ENCODE measurements at regions not wholly inside any gene's neighbourhood (a gene's known extent, or its start where the extent isn't known, plus 50 kb on each side); places are given as distances from the start of the nearest gene placed in this dataset.
"Not testable (repeated sequence)": the region's sequence is repeated elsewhere in the genome, so short reads cannot be mapped to it uniquely, and the experiment has no call there.

DNA sequence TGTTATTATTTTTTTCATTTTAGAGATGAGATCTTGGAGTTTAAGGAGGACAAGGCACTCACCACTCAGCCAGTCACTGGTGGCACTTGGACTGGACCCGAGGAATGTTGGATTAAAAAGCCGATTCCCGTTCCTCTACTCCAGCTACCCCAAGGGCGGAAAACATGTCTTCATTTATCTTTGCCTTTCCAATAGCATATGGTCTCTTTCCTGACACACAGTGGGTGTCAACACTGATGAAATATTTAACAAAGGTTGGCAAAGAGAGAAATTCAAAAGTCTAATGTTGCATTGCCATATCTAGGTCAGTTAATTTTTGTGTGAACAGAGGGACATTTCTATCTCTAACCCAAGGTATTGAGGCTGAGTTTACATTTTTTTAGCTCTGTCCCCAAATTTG lies 459.7 kb downstream of the RBFOX1 start:
- DNase-seq (ENCODE audit: low read depth, low spot score): no peak
- Mint-ChIP-seq H3K27ac (ENCODE audit: unreplicated experiment) (no peak overlapping the region), H3K27me3 (ENCODE audit: low read depth) (peaks cover 25% of the 10 kb centered on the region), H3K4me1 (no peaks in the 10 kb centered on the region), H3K36me3 (ENCODE audit: low read depth) (no peaks in the 10 kb centered on the region), H3K4me3 (no peak overlapping the region), H3K9me3 (no peaks in the 10 kb centered on the region)
- TF ChIP-seq, protein P1, sequence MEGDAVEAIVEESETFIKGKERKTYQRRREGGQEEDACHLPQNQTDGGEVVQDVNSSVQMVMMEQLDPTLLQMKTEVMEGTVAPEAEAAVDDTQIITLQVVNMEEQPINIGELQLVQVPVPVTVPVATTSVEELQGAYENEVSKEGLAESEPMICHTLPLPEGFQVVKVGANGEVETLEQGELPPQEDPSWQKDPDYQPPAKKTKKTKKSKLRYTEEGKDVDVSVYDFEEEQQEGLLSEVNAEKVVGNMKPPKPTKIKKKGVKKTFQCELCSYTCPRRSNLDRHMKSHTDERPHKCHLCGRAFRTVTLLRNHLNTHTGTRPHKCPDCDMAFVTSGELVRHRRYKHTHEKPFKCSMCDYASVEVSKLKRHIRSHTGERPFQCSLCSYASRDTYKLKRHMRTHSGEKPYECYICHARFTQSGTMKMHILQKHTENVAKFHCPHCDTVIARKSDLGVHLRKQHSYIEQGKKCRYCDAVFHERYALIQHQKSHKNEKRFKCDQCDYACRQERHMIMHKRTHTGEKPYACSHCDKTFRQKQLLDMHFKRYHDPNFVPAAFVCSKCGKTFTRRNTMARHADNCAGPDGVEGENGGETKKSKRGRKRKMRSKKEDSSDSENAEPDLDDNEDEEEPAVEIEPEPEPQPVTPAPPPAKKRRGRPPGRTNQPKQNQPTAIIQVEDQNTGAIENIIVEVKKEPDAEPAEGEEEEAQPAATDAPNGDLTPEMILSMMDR (conservative IDR thresholded peaks at IDR 0.05): no peak

DNA sequence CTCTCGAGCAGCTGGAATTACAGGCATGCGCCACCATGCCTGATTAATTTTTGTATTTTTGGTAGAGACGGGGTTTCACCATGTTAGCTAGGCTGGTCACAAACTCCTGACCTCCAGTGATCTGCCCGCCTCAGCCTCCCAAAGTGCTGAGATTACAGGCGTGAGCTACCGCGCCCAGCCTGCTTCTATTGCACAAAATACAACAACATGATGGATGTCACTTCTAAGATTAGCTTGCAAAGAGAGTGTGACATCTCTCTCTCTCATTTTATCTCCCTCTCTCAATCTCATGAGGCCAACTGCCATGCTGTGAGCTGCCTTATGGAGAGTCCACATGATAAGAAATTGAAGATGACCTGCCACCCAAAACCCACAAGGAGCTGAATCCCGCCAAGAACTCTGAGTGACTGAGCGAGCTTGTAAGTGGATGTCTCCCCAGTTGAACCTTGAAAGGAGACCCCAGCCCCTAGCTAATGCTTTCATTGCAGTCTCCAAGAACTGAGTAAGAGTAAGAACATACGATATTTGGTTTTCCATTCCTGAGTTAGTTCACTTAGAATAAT lies 458.5 kb downstream of the RBFOX1 start:
- H3K27ac Mint-ChIP-seq (ENCODE audit: unreplicated experiment): no peak overlapping the region
- H3K4me1 Mint-ChIP-seq: no peaks in the 10 kb centered on the region
- H3K9me3 Mint-ChIP-seq: no peaks in the 10 kb centered on the region
- no peaks in the 10 kb centered on the region for H3K36me3 Mint-ChIP-seq (ENCODE audit: low read depth)
- DNase-seq (ENCODE audit: low read depth, low spot score): no peak
- peaks cover 22% of the 10 kb centered on the region for H3K27me3 Mint-ChIP-seq (ENCODE audit: low read depth)
- TF ChIP-seq, protein P1 (conservative IDR thresholded peaks at IDR 0.05): no peak
- no peak overlapping the region for H3K4me3 Mint-ChIP-seq

DNA sequence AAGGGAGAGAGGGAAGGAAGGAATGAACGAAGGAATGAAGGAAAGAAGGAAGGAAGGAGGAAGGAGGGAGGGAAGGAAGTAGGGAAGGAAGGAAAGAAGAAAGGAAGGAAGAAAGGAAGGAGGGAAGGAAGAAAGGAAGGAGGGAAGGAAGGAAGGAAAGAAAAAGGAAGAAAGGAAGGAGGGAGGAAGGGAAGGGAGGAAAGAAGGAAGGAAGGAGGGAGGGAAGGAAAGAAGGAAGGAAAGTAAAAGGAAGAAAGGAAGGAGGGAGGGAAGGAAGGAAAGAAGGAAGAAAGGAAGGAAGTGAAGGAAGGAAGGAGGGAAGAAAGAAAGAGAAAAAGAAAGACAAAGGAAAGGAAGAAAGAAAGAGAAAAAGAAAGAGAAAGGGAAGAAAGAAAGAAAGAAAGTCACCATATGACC lies 442.4 kb downstream of the RBFOX1 start:
- H3K4me1 Mint-ChIP-seq: no peaks in the 10 kb centered on the region
- H3K4me3 Mint-ChIP-seq: no peak overlapping the region
- H3K27ac Mint-ChIP-seq (ENCODE audit: unreplicated experiment): no peak overlapping the region
- peaks cover 2% of the 10 kb centered on the region for H3K9me3 Mint-ChIP-seq
- no peaks in the 10 kb centered on the region for H3K36me3 Mint-ChIP-seq (ENCODE audit: low read depth)
- peaks cover 12% of the 10 kb centered on the region for H3K27me3 Mint-ChIP-seq (ENCODE audit: low read depth)
- TF ChIP-seq, protein P1 (conservative IDR thresholded peaks at IDR 0.05): no peak
- DNase-seq (ENCODE audit: low read depth, low spot score): no peak

DNA sequence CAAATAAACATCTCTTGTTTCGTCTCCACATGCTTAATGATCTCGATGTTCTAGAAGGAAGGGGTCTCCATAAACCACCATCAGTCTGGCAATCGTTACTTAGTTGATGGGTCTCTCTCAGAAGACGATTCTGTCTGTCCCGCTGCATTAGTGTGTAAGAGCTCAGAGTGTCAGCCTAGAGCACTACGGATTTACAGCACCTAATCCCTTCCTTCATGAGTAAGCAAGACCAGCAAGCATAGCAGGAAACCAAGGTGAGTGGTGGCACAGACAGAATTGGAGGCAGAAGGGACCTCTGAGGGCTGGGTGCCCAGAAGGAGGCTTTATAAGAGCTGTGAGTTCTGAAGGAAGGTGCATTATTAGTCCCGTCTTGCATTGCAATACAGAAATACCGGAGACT lies 440.1 kb downstream of the RBFOX1 start:
- no peak for DNase-seq (ENCODE audit: low read depth, low spot score)

DNA sequence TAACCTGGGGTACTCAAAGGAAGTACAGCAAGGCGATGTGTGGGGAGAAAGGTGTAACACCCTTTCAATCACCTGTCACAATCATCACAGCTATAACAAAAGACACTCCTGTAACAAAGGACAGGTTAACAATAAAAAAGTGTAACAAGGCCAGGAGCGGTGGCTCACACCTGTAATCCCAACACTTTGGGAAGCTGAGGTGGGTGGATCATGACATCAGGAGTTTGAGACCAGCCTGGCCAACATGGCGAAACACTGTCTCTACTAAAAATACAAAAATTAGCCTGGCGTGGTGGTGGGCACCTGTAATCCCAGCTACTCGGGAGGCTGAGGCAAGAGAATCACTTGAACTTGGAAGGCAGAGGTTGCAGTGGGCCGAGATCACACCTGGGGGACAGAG lies 436.4 kb downstream of the RBFOX1 start:
- not testable (repeated sequence) for H3K27ac Mint-ChIP-seq (ENCODE audit: unreplicated experiment); H3K9me3 Mint-ChIP-seq

More for the DNA sequence above, 440.1 kb downstream of the RBFOX1 start:
- peaks cover 2% of the 10 kb centered on the region for H3K9me3 Mint-ChIP-seq
- H3K4me1 Mint-ChIP-seq: no peaks in the 10 kb centered on the region
- peaks cover 3% of the 10 kb centered on the region for H3K27me3 Mint-ChIP-seq (ENCODE audit: low read depth)
- TF ChIP-seq, protein P1 (conservative IDR thresholded peaks at IDR 0.05): no peak
- no peak overlapping the region for H3K27ac Mint-ChIP-seq (ENCODE audit: unreplicated experiment)
- H3K4me3 Mint-ChIP-seq: no peak overlapping the region
- no peaks in the 10 kb centered on the region for H3K36me3 Mint-ChIP-seq (ENCODE audit: low read depth)

DNA sequence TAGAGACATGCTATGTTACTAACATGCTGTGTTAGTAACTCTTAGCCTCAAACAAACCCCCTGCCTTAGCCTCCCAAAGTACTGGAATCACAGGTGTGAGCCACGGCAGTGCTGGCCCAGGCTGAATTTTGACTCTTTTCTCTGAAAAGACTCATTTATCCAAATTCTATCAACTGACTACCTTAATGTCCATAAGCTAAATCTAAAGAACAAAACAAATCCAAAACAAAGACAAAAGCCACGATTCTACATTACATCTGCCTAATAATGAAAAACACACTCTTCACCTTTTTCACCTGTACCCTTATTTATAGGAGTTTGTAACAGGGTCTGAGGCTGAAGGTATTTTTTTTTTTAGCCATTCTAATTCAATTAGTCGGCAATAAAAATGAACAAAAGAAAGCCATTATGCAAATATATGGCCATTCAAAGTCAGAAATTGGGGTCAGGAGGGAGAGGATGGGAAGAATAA lies 432.5 kb downstream of the RBFOX1 start:
- H3K27ac Mint-ChIP-seq (ENCODE audit: unreplicated experiment): no peak overlapping the region

More for the DNA sequence above, 436.4 kb downstream of the RBFOX1 start:
- not testable (repeated sequence) for H3K4me1 Mint-ChIP-seq; DNase-seq (ENCODE audit: low read depth, low spot score); H3K4me3 Mint-ChIP-seq; H3K36me3 Mint-ChIP-seq (ENCODE audit: low read depth)
- peaks cover 31% of the 10 kb centered on the region for H3K27me3 Mint-ChIP-seq (ENCODE audit: low read depth)

More for the DNA sequence above, 432.5 kb downstream of the RBFOX1 start:
- H3K36me3 Mint-ChIP-seq (ENCODE audit: low read depth): no peaks in the 10 kb centered on the region
- no peak for DNase-seq (ENCODE audit: low read depth, low spot score)
- H3K27me3 Mint-ChIP-seq (ENCODE audit: low read depth): peaks cover 34% of the 10 kb centered on the region
- H3K4me1 Mint-ChIP-seq: no peaks in the 10 kb centered on the region
- no peaks in the 10 kb centered on the region for H3K9me3 Mint-ChIP-seq
- H3K4me3 Mint-ChIP-seq: no peak overlapping the region
- TF ChIP-seq, protein P1 (conservative IDR thresholded peaks at IDR 0.05): no peak

Data from neural crest cell (in vitro differentiated cells).